ENCODE measurements at regions not wholly inside any gene's neighbourhood (a gene's known extent, or its start where the extent isn't known, plus 50 kb on each side); places are given as distances from the start of the nearest gene placed in this dataset.
A peak's percentile ranks its signal among the peaks of the same experiment; 100 is the strongest.

GRCh38 chr7:53420550-53420949 is 385.1 kb downstream of the POM121L12 start:
- WGBS (ENCODE audit: insufficient coverage) = no CpG with 5 or more reads among the region's 1 CpG
- no peak overlapping the region for H3K4me3 ChIP-seq (ENCODE audit: low read length)
- no peak overlapping the region for H3K27ac ChIP-seq (ENCODE audit: low read length)
- no peaks in the 10 kb centered on the region for H3K36me3 ChIP-seq (ENCODE audit: control insufficient read depth, insufficient read depth, low read length)
- H3K9me3 ChIP-seq (replicated peaks; ENCODE audit: control insufficient read depth, low read depth, low read length) = no peaks in the 10 kb centered on the region
- no peaks in the 10 kb centered on the region for H3K4me1 ChIP-seq (ENCODE audit: control insufficient read depth, insufficient read depth, low read length)
- no peaks in the 10 kb centered on the region for H3K27me3 ChIP-seq (ENCODE audit: control insufficient read depth, insufficient read depth, low read length)
- no peak for DNase-seq

DNA sequence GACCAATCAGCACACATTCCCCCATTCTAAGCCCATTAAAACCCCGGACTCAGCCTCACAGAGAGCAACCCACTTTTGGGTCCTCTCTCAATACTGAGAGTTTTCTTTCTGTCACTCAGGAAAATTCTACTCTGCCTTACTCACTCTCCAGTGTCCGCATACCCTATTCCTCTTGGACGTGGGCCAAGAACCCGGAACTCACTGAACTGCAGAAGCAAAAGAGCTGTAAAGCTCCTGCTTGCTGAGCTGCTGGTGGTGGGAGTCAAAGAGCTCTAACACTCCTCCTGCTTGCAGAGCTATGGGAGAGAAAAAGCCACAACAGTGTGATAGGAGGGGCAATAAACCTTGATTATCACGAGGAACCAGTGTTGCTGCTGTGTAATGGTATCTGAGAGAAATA is 386.9 kb downstream of the POM121L12 start:
- Histone ChIP-seq H3K4me3 (ENCODE audit: low read length) (no peak overlapping the region), H3K36me3 (ENCODE audit: control insufficient read depth, insufficient read depth, low read length) (no peaks in the 10 kb centered on the region), H3K27ac (ENCODE audit: low read length) (no peak overlapping the region), H3K4me1 (ENCODE audit: control insufficient read depth, insufficient read depth, low read length) (no peaks in the 10 kb centered on the region), H3K27me3 (ENCODE audit: control insufficient read depth, insufficient read depth, low read length) (no peaks in the 10 kb centered on the region), H3K9me3 (replicated peaks; ENCODE audit: control insufficient read depth, low read depth, low read length) (no peaks in the 10 kb centered on the region)
- DNase-seq = peak; percentile 5
- 71% methylated on average over 1 of the region's 5 CpGs for WGBS (ENCODE audit: insufficient coverage)

- Histone ChIP-seq H3K27ac (ENCODE audit: low read length) (no peak overlapping the region), H3K27me3 (ENCODE audit: control insufficient read depth, insufficient read depth, low read length) (no peaks in the 10 kb centered on the region), H3K4me1 (ENCODE audit: control insufficient read depth, insufficient read depth, low read length) (no peaks in the 10 kb centered on the region), H3K36me3 (ENCODE audit: control insufficient read depth, insufficient read depth, low read length) (no peaks in the 10 kb centered on the region), H3K9me3 (replicated peaks; ENCODE audit: control insufficient read depth, low read depth, low read length) (no peaks in the 10 kb centered on the region), H3K4me3 (ENCODE audit: low read length) (no peak overlapping the region)
- 90% methylated on average over 4 of the region's 6 CpGs for WGBS (ENCODE audit: insufficient coverage)
- no peak for DNase-seq
These were observed 390.8 kb downstream of the POM121L12 start for GRCh38 chr7:53426145-53426750.

- Histone ChIP-seq H3K27me3 (ENCODE audit: control insufficient read depth, insufficient read depth, low read length) (no peaks in the 10 kb centered on the region), H3K4me1 (ENCODE audit: control insufficient read depth, insufficient read depth, low read length) (no peaks in the 10 kb centered on the region), H3K9me3 (replicated peaks; ENCODE audit: control insufficient read depth, low read depth, low read length) (no peaks in the 10 kb centered on the region), H3K36me3 (ENCODE audit: control insufficient read depth, insufficient read depth, low read length) (no peaks in the 10 kb centered on the region), H3K27ac (ENCODE audit: low read length) (no peak overlapping the region), H3K4me3 (ENCODE audit: low read length) (no peak overlapping the region)
- no peak for DNase-seq
- 80% methylated on average over 2 of the region's 5 CpGs for WGBS (ENCODE audit: insufficient coverage)
These were observed 392.6 kb downstream of the POM121L12 start for GRCh38 chr7:53428045-53428444.

DNA sequence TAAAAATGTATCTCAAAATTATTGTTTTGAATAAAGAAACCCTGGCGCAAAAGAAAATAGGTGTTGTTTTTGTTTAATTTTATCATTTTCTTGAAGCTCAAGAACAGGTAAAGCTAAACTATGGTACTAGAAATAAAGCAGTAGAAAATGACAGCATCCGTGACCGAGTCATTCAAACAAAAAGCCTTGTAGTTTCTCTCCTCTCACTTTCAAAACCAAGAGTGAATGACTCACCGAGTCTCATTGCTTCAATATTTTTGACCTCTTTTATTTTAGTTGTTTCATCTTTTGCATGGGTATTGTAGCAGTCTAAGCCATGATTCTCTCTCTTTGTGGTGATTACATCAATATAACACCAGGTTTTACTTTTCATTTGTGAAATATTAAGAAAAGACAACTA is 396.5 kb downstream of the POM121L12 start:
- H3K9me3 ChIP-seq (replicated peaks; ENCODE audit: control insufficient read depth, low read depth, low read length) = no peaks in the 10 kb centered on the region
- H3K36me3 ChIP-seq (ENCODE audit: control insufficient read depth, insufficient read depth, low read length) = no peaks in the 10 kb centered on the region
- WGBS (ENCODE audit: insufficient coverage) = no CpG with 5 or more reads among the region's 4 CpGs
- H3K4me1 ChIP-seq (ENCODE audit: control insufficient read depth, insufficient read depth, low read length) = no peaks in the 10 kb centered on the region
- H3K4me3 ChIP-seq (ENCODE audit: low read length) = no peak overlapping the region
- no peak for DNase-seq
- no peak overlapping the region for H3K27ac ChIP-seq (ENCODE audit: low read length)
- no peaks in the 10 kb centered on the region for H3K27me3 ChIP-seq (ENCODE audit: control insufficient read depth, insufficient read depth, low read length)

DNA sequence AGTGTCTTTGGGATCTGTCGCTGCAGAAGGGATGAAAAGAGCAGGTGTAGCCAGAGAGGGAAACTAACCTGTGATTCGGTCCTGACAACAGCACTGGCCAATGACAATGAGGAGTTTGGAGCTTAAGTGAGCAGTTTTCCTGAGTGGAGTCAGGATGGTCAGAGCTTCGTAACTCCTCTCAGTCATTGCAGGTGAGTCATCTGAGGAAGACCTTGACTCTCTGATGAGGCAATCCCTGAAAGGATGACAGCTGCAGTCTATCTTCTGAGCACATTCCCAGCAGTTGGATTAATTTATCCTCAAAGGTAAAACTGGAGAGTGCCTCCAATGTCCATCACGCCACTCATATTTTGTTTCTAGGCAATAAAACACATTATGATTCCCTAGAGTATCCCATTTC is 401.9 kb downstream of the POM121L12 start:
- Histone ChIP-seq H3K4me3 (ENCODE audit: low read length) (no peak overlapping the region), H3K4me1 (ENCODE audit: control insufficient read depth, insufficient read depth, low read length) (no peaks in the 10 kb centered on the region), H3K27me3 (ENCODE audit: control insufficient read depth, insufficient read depth, low read length) (no peaks in the 10 kb centered on the region), H3K27ac (ENCODE audit: low read length) (no peak overlapping the region), H3K36me3 (ENCODE audit: control insufficient read depth, insufficient read depth, low read length) (no peaks in the 10 kb centered on the region), H3K9me3 (replicated peaks; ENCODE audit: control insufficient read depth, low read depth, low read length) (no peaks in the 10 kb centered on the region)
- no peak for DNase-seq
- WGBS (ENCODE audit: insufficient coverage) = 66% methylated on average over 2 of the region's 4 CpGs

GRCh38 chr7:53446170-53446569 is 410.7 kb downstream of the POM121L12 start:
- Histone ChIP-seq H3K36me3 (ENCODE audit: control insufficient read depth, insufficient read depth, low read length) (no peaks in the 10 kb centered on the region), H3K4me3 (ENCODE audit: low read length) (no peak overlapping the region), H3K27ac (ENCODE audit: low read length) (no peak overlapping the region), H3K9me3 (replicated peaks; ENCODE audit: control insufficient read depth, low read depth, low read length) (no peaks in the 10 kb centered on the region), H3K27me3 (ENCODE audit: control insufficient read depth, insufficient read depth, low read length) (no peaks in the 10 kb centered on the region), H3K4me1 (ENCODE audit: control insufficient read depth, insufficient read depth, low read length) (no peaks in the 10 kb centered on the region)
- DNase-seq = no peak
- no CpG with 5 or more reads among the region's 3 CpGs for WGBS (ENCODE audit: insufficient coverage)

GRCh38 chr7:53458636-53459035 is 423.2 kb downstream of the POM121L12 start:
- no peaks in the 10 kb centered on the region for H3K27me3 ChIP-seq (ENCODE audit: control insufficient read depth, insufficient read depth, low read length)
- H3K4me1 ChIP-seq (ENCODE audit: control insufficient read depth, insufficient read depth, low read length) = no peaks in the 10 kb centered on the region
- H3K27ac ChIP-seq (ENCODE audit: low read length) = no peak overlapping the region
- H3K4me3 ChIP-seq (ENCODE audit: low read length) = no peak overlapping the region
- no peak for DNase-seq
- no peaks in the 10 kb centered on the region for H3K36me3 ChIP-seq (ENCODE audit: control insufficient read depth, insufficient read depth, low read length)
- H3K9me3 ChIP-seq (replicated peaks; ENCODE audit: control insufficient read depth, low read depth, low read length) = no peaks in the 10 kb centered on the region
- no CpG with 5 or more reads among the region's 3 CpGs for WGBS (ENCODE audit: insufficient coverage)

- Histone ChIP-seq H3K9me3 (replicated peaks; ENCODE audit: control insufficient read depth, low read depth, low read length) (no peaks in the 10 kb centered on the region), H3K27ac (ENCODE audit: low read length) (no peak overlapping the region), H3K27me3 (ENCODE audit: control insufficient read depth, insufficient read depth, low read length) (no peaks in the 10 kb centered on the region), H3K4me1 (ENCODE audit: control insufficient read depth, insufficient read depth, low read length) (no peaks in the 10 kb centered on the region), H3K4me3 (ENCODE audit: low read length) (no peak overlapping the region), H3K36me3 (ENCODE audit: control insufficient read depth, insufficient read depth, low read length) (no peaks in the 10 kb centered on the region)
- no peak for DNase-seq
- no CpG with 5 or more reads among the region's 2 CpGs for WGBS (ENCODE audit: insufficient coverage)
These were observed 430.9 kb downstream of the POM121L12 start for GRCh38 chr7:53466371-53466770.

GRCh38 chr7:53470336-53470970 is 435.0 kb downstream of the POM121L12 start:
- Histone ChIP-seq H3K27ac (ENCODE audit: low read length) (no peak overlapping the region), H3K36me3 (ENCODE audit: control insufficient read depth, insufficient read depth, low read length) (no peaks in the 10 kb centered on the region), H3K4me1 (ENCODE audit: control insufficient read depth, insufficient read depth, low read length) (no peaks in the 10 kb centered on the region), H3K4me3 (ENCODE audit: low read length) (no peak overlapping the region), H3K27me3 (ENCODE audit: control insufficient read depth, insufficient read depth, low read length) (no peaks in the 10 kb centered on the region), H3K9me3 (replicated peaks; ENCODE audit: control insufficient read depth, low read depth, low read length) (no peaks in the 10 kb centered on the region)
- WGBS (ENCODE audit: insufficient coverage) = no CpG with 5 or more reads among the region's 4 CpGs
- peak; percentile 60 for DNase-seq

DNA sequence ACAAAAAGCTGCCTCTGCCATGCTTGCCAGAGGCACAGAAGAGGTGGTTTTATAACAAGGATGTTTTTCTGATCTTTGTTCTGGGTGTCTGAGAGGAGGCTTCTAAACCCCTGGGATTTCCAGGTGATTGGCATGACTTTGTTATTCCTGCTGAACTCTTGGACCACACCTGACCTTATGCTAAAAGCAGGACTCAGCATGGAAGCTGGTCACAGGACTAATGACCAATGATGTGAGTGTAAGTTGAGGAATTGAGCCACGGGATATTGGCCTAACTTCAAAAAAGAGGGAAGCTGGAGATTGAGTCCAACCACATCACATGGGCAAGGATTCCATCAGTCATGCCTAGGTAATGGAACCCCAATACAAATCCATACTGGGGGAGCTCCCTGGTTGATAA is 437.9 kb downstream of the POM121L12 start:
- Histone ChIP-seq H3K4me3 (ENCODE audit: low read length) (no peak overlapping the region), H3K9me3 (replicated peaks; ENCODE audit: control insufficient read depth, low read depth, low read length) (no peaks in the 10 kb centered on the region), H3K36me3 (ENCODE audit: control insufficient read depth, insufficient read depth, low read length) (no peaks in the 10 kb centered on the region), H3K4me1 (ENCODE audit: control insufficient read depth, insufficient read depth, low read length) (no peaks in the 10 kb centered on the region), H3K27me3 (ENCODE audit: control insufficient read depth, insufficient read depth, low read length) (no peaks in the 10 kb centered on the region), H3K27ac (ENCODE audit: low read length) (no peak overlapping the region)
- no CpG with 5 or more reads among the region's 1 CpG for WGBS (ENCODE audit: insufficient coverage)
- no peak for DNase-seq
